Heart left ventricle (tissue), 13 donors: ENCODE measurements at regions not wholly inside any gene's neighbourhood (a gene's known extent, or its start where the extent isn't known, plus 50 kb on each side); places are given as distances from the start of the nearest gene placed in this dataset.

Experiments
- CTCF ChIP-seq, 12 donors: fragments of 200-600 bp; sonication (generic) in 4 of 12; IDR thresholded peaks; one replicate each; pipeline versions ENCODE4 v1.5.0 to v1.8.0; 2018 to 2022; ENCODE audit warnings: antibody characterized with exemption in 12 of 12, mild to moderate bottlenecking in 5 of 12
- POLR2A ChIP-seq, 2 donors: fragments of 450-650 bp; IDR thresholded peaks; one replicate each; pipeline ENCODE4 v1.6.1; 2017; ENCODE audit warnings: antibody characterized with exemption in 2 of 2, mild to moderate bottlenecking in 2 of 2, moderate library complexity in 2 of 2
- donor health status: ischemic (EF 13 %, LVEDD 7.1; RV severe dilation, severe dysfunction).
- donor health status: DM: no; HTN: yes; CAD: no.
- donor health status: DM: no; HTN: no; CAD: no.
- donor health status: ischemic (EF 25% LVEDD 6.9; RV normal size, moderate dysfunction).
- donor health status: ischemic (EF 25% LVEDD 5.7; RV mildly dilated, moderate dysfunction).
- donor health status: ischemic (EF 35%, LVEDD 5.7; RV mildly dilated, moderate dysfunction).
- donor health status: nonischemic (EF 11% LVEDD 7.7; RV severe dilation, severe dysfunction).
- donor health status: DM: yes; HTN: yes; CAD: no.
- donor health status: PGD.
- donor health status: ischemic (EF 29% LVEDD 5.4; RV normal size, mild dysfunction).
- donor health status: nonischemic (EF 23%, LVEDD 6.1; RV moderate dilation, normal function).

GRCh38 chr3:78021710-78022109, 981.8 kb downstream of the ROBO2 start:
- TF ChIP-seq CTCF (IDR thresholded peaks at IDR 0.05) (no peak), POLR2A (IDR thresholded peaks at IDR 0.05) (no peak)
